Stomach (tissue), 8 donors: ENCODE measurements at regions not wholly inside any gene's neighbourhood (a gene's known extent, or its start where the extent isn't known, plus 50 kb on each side); places are given as distances from the start of the nearest gene placed in this dataset.
"Not testable (repeated sequence)": the region's sequence is repeated elsewhere in the genome, so short reads cannot be mapped to it uniquely, and the experiment has no call there.

ENCODE experiments used
- DNase-seq, 2 donors: peaks; one replicate each; pipeline versions ENCODE4 v3.0.0 to v3.0.0-alpha.2; 2013 to 2019
- H3K27ac ChIP-seq, 5 donors: fragments of 200-600 bp in 4 of 5; sonication (generic) in 4 of 5; one replicate each; pipeline ENCODE4 v1.5.1; 2013 to 2019; ENCODE audit warnings: mild to moderate bottlenecking in 1 of 5, moderate library complexity in 1 of 5
- H3K27me3 ChIP-seq, 3 donors: fragments of 200-600 bp; sonication (generic); one replicate each; pipeline ENCODE4 v1.5.1; 2017 to 2019; ENCODE audit warnings: mixed run types in 1 of 3
- H3K36me3 ChIP-seq, 4 donors: fragments of 200-600 bp; sonication (generic); 1 replicate in 3 of 4; 2 replicates in 1 of 4; pipeline ENCODE4 v1.5.1; 2016 to 2019
- H3K4me1 ChIP-seq, 4 donors: fragments of 200-600 bp; sonication (generic); one replicate each; pipeline ENCODE4 v1.5.1; 2016 to 2019
- H3K4me3 ChIP-seq, 4 donors: fragments of 200-600 bp; sonication (generic) in 3 of 4; one replicate each; pipeline ENCODE4 v1.5.1; 2016 to 2019; ENCODE audit warnings: mild to moderate bottlenecking in 1 of 4
- H3K9me3 ChIP-seq, 4 donors: fragments of 200-600 bp; sonication (generic); one replicate each; pipeline ENCODE4 v1.5.1; 2016 to 2019
- EP300 ChIP-seq: sonication (generic); formaldehyde crosslinking; IDR thresholded peaks from one replicate; pipeline ENCODE4 v1.6.1; 2017; ENCODE audit warnings: antibody characterized with exemption
- POLR2A ChIP-seq, 4 donors: fragments of 450-650 bp; IDR thresholded peaks; one replicate each; pipeline ENCODE4 v1.6.1; 2016; ENCODE audit warnings: antibody characterized with exemption in 4 of 4, control low read depth in 2 of 4, mild to moderate bottlenecking in 1 of 4, moderate library complexity in 1 of 4
- POLR2AphosphoS5 ChIP-seq, 3 donors: sonication (generic); formaldehyde crosslinking; IDR thresholded peaks; one replicate each; pipeline ENCODE4 v1.6.1; 2016; ENCODE audit warnings: antibody characterized with exemption in 3 of 3
- WGBS, 5 donors: extraction: QIAGEN DNeasy Blood & Tissue Kit in 3 of 5; methylation state at CpG; one replicate each; pipeline versions ENCODE4 v1.1.5 to v1.1.7; 2013 to 2018; 5-methylcytosine and 5-hydroxymethylcytosine counted together
- intact Hi-C: fragments of 100-400 bp; cut with DNase I; formaldehyde crosslinking; loops from one replicate; pipeline ENCODE4 v1.15.1; 2023; ENCODE audit warnings: low total_unique reads
- TF ChIP-seq, protein P1 (sequence below), 7 experiments: fragments of 450-650 bp in 4 of 7; fragments of 200-600 bp in 3 of 7; sonication (generic) in 3 of 7; IDR thresholded peaks; one replicate each; pipeline ENCODE4 v1.5.1; 2016 to 2019; ENCODE audit warnings: antibody characterized with exemption in 7 of 7, control low read depth in 2 of 7, mild to moderate bottlenecking in 1 of 7
- donor health status: healthy with polysubstance abuse.
- donor health status: Bipolar disorder and iron deficiency.
- donor health status: healthy.

DNA sequence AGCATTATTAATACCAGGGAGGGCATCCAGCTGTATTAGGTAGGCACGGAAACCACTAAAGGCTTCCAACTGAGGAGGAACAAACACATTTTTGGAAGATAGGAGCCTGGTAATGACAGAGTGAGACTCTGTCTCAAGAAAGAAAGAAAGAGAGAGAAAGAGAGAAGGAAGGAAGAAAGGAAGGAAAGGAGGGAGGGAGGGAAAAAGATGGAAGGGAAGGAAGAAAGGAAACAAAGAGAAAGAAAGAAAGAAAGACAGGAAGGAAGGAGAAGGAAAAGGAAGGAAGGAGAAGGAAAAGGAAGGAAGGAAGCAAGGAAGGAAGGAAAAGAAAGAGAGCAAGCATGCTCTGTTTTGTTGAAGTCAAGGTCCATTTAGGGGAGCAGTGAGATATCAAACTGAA is 103.8 kb upstream of the RFX8 start:
- H3K9me3 ChIP-seq = no peaks in the 10 kb centered on the region
- 84 to 100% (median 97%) methylated on average over 1 of the region's 1 CpG for WGBS, 5 donors
- intact Hi-C loops = no loop called here
- TF ChIP-seq POLR2AphosphoS5 (IDR thresholded peaks at IDR 0.05) (no peak), EP300 (no peak), POLR2A (IDR thresholded peaks at IDR 0.05) (no peak)
- TF ChIP-seq, protein P1, sequence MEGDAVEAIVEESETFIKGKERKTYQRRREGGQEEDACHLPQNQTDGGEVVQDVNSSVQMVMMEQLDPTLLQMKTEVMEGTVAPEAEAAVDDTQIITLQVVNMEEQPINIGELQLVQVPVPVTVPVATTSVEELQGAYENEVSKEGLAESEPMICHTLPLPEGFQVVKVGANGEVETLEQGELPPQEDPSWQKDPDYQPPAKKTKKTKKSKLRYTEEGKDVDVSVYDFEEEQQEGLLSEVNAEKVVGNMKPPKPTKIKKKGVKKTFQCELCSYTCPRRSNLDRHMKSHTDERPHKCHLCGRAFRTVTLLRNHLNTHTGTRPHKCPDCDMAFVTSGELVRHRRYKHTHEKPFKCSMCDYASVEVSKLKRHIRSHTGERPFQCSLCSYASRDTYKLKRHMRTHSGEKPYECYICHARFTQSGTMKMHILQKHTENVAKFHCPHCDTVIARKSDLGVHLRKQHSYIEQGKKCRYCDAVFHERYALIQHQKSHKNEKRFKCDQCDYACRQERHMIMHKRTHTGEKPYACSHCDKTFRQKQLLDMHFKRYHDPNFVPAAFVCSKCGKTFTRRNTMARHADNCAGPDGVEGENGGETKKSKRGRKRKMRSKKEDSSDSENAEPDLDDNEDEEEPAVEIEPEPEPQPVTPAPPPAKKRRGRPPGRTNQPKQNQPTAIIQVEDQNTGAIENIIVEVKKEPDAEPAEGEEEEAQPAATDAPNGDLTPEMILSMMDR (IDR thresholded peaks at IDR 0.05) = no peak
- H3K36me3 ChIP-seq = no peaks in the 10 kb centered on the region
- no peak overlapping the region for H3K27ac ChIP-seq
- no peak overlapping the region for H3K4me3 ChIP-seq
- peaks cover 0 to 11% (median 4%) of the 10 kb centered on the region in 4 donors for H3K4me1 ChIP-seq
- H3K27me3 ChIP-seq = no peaks in the 10 kb centered on the region
- DNase-seq = no peak

DNA sequence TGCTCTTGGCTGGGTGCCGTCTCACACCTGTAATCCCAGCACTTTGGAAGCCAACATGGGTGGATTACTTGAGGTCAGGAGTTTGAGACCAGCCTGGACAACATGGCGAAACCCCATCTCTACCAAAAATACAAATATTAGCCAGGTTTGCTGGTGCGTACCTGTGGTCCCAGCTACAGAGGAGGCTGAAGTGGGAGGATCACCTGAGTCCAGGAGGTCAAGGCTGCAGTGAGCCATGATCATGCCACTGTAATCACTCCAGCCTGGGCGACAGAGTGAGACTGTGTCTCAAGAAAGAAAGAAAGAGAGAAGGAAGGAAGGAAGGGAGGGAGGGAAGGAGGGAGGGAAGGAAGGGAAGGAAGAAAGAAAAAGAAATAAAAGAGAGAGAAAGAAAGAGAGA is 103.2 kb upstream of the RFX8 start:
- peaks cover 0 to 11% (median 4%) of the 10 kb centered on the region in 4 donors for H3K4me1 ChIP-seq
- H3K27ac ChIP-seq, H3K4me3 ChIP-seq, H3K27me3 ChIP-seq, H3K9me3 ChIP-seq, H3K36me3 ChIP-seq, DNase-seq, intact Hi-C loops: not testable (repeated sequence)
- WGBS, 5 donors = 94 to 98% (median 95%) methylated on average over 4 of the region's 4 CpGs

DNA sequence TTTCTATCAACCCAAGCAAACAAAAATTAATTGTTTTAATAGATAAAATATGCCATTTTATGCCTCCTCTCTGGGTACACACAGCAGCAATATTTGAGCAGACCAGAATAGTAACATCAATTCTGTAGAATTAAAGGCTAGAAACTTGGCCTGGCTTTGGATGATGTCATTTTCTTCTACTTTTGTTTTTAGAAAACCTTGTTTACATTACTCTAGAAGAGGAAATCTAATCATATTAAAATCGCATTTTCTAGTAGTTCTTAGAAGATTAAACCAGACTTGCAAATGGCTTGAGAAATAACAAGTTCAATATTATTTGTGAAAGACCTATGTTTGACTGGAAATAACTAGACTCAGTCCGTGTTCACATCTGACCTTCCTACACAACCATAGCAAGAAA is 102.3 kb upstream of the RFX8 start:
- no peaks in the 10 kb centered on the region for H3K27me3 ChIP-seq
- peak in 1 of 2 donors; percentile 49 for DNase-seq
- no peak overlapping the region for H3K27ac ChIP-seq
- H3K36me3 ChIP-seq = no peaks in the 10 kb centered on the region
- TF ChIP-seq, protein P1 (IDR thresholded peaks at IDR 0.05) = no peak
- no peak for TF ChIP-seq POLR2A (IDR thresholded peaks at IDR 0.05)
- TF ChIP-seq POLR2AphosphoS5 (IDR thresholded peaks at IDR 0.05) = no peak
- no peak for TF ChIP-seq EP300
- H3K4me3 ChIP-seq = no peak overlapping the region
- peaks cover 0 to 11% (median 4%) of the 10 kb centered on the region in 4 donors for H3K4me1 ChIP-seq
- intact Hi-C loops = no loop called here
- H3K9me3 ChIP-seq = no peaks in the 10 kb centered on the region
- 27 to 43% (median 37%) methylated on average over 2 of the region's 2 CpGs for WGBS, 5 donors

DNA sequence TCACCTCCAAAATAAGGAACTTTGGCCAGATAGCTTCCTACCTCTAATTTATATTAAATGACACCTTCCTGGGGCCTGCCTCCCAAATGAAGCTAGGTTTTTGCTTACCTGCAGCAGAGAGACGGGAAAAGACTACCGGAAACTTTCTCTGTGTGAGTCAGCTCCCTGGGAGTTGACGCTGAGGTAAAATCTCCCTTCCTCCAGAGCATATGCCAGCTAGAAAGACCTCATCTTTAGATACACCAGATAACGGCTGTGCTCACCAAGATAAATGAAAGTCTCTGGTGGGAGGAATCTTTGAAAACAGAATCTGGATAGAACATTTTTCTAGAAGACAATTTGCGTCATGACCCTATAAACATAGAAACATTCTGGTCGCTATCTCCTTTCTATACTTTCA is 99.7 kb upstream of the RFX8 start:
- TF ChIP-seq, protein P1 (IDR thresholded peaks at IDR 0.05) = no peak
- no peak for TF ChIP-seq EP300
- no peak for TF ChIP-seq POLR2A (IDR thresholded peaks at IDR 0.05)
- no peak for TF ChIP-seq POLR2AphosphoS5 (IDR thresholded peaks at IDR 0.05)
- H3K27ac ChIP-seq = no peak overlapping the region
- no peaks in the 10 kb centered on the region for H3K36me3 ChIP-seq
- no peaks in the 10 kb centered on the region for H3K27me3 ChIP-seq
- DNase-seq = no peak
- no peaks in the 10 kb centered on the region for H3K9me3 ChIP-seq
- H3K4me3 ChIP-seq = no peak overlapping the region
- 88 to 98% (median 89%) methylated on average over 6 of the region's 6 CpGs for WGBS, 5 donors
- intact Hi-C loops = no loop called here
- H3K4me1 ChIP-seq = peaks cover 0 to 11% (median 4%) of the 10 kb centered on the region in 4 donors

DNA sequence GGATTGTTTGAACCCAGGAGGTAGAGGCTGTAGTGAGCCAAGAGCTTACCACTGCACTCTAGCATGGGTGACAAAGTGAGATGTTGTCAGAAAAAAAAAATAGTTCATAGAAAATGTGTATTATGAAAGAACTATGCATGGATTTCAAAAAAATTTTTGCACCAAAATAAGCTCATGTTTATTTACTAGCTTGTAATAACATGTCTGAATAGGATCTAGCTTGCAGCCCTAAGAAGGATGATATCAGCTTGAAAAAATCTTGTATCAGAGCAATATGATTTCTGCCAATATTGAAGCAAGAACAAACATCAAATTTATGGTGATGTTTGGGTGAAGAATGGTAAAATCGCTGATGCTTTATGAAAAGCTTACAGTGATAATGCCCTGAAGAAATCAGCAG is 97.0 kb upstream of the RFX8 start:
- DNase-seq = no peak
- Histone ChIP-seq H3K27me3 (no peaks in the 10 kb centered on the region), H3K27ac (no peak overlapping the region), H3K9me3 (no peaks in the 10 kb centered on the region), H3K36me3 (no peaks in the 10 kb centered on the region), H3K4me1 (peaks cover 0 to 6% (median 2%) of the 10 kb centered on the region in 4 donors), H3K4me3 (no peak overlapping the region)
- WGBS, 5 donors = 64 to 94% (median 79%) methylated on average over 1 of the region's 1 CpG
- no peak for TF ChIP-seq POLR2AphosphoS5 (IDR thresholded peaks at IDR 0.05)
- intact Hi-C loops = no loop called here
